ENCODE measurements at regions not wholly inside any gene's neighbourhood (a gene's known extent, or its start where the extent isn't known, plus 50 kb on each side); places are given as distances from the start of the nearest gene placed in this dataset.

GRCh38 chr7:133201470-133201869 is 51.4 kb upstream of the EXOC4 start:
- TF ChIP-seq CTCF (conservative IDR thresholded peaks at IDR 0.05; ENCODE audit: low read depth, low read length): no peak
- no peak for TF ChIP-seq EZH2 (IDR thresholded peaks at IDR 0.05; ENCODE audit: borderline replicate concordance, low read depth, low read length, poor library complexity, severe bottlenecking)

Data from A673 (cell line).